SK-N-MC (cell line): ENCODE measurements at regions not wholly inside any gene's neighbourhood (a gene's known extent, or its start where the extent isn't known, plus 50 kb on each side); places are given as distances from the start of the nearest gene placed in this dataset.
A peak's percentile ranks its signal among the peaks of the same experiment; 100 is the strongest.

ENCODE experiments used
- DNase-seq: peaks from one replicate; pipeline ENCODE4 v3.0.0-alpha.2; 2011; ENCODE audit warnings: low read depth, low spot score
- H3K27ac ChIP-seq: fragments of 200-600 bp; sonication (generic); 2 replicates; pipeline ENCODE4 v1.5.1; 2016; ENCODE audit warnings: mixed run types
- H3K36me3 ChIP-seq: fragments of 200-600 bp; sonication (generic); 2 replicates; pipeline ENCODE4 v1.6.1; 2017; ENCODE audit warnings: antibody characterized with exemption, low read length, mixed read lengths; ENCODE audit not compliant: insufficient read depth
- H3K4me3 ChIP-seq: fragments of 200-600 bp; sonication (generic); 2 replicates; pipeline ENCODE4 v1.5.1; 2016
- H3K9ac ChIP-seq: fragments of 200-600 bp; sonication (generic); 2 replicates; pipeline ENCODE4 v1.8.0; 2017; ENCODE audit warnings: mixed run types, mixed read lengths; ENCODE audit not compliant: insufficient read length
- H3K9me3 ChIP-seq: fragments of 200-600 bp; sonication (generic); 2 replicates; pipeline ENCODE4 v1.6.1; 2017; ENCODE audit warnings: low read depth, mild to moderate bottlenecking, antibody characterized with exemption, low read length, moderate library complexity, mixed read lengths
- EZH2 ChIP-seq: fragments of 200-600 bp; sonication (generic); IDR thresholded peaks from one replicate; pipeline ENCODE4 v1.6.1; 2017; ENCODE audit warnings: antibody characterized with exemption
- FOXP2 ChIP-seq: optimal IDR thresholded peaks from 2 replicates; pipeline ENCODE3; 2011; ENCODE audit warnings: mild to moderate bottlenecking, moderate library complexity; ENCODE audit not compliant: insufficient read depth; ENCODE audit errors: extremely low read length, control extremely low read depth
- POLR2AphosphoS5 ChIP-seq: IDR thresholded peaks from 2 replicates; pipeline ENCODE4 v1.6.1; 2012; ENCODE audit warnings: mild to moderate bottlenecking, low read depth, low read length, borderline replicate concordance

GRCh38 chr5:109511980-109512734, 102.4 kb upstream of the PJA2 start:
- H3K4me3 ChIP-seq, result no peak overlapping the region
- TF ChIP-seq FOXP2 (no peak), POLR2AphosphoS5 (no peak), EZH2 (no peak)
- no peak overlapping the region for H3K9ac ChIP-seq
- H3K9me3 ChIP-seq, result no peaks in the 10 kb centered on the region
- no peaks in the 10 kb centered on the region for H3K36me3 ChIP-seq
- DNase-seq, result no peak
- peak overlapping the region; percentile 78 for H3K27ac ChIP-seq

GRCh38 chr5:109506556-109506955, 96.8 kb upstream of the PJA2 start:
- TF ChIP-seq FOXP2 (no peak), EZH2 (no peak)

GRCh38 chr5:109496112-109496511, 86.3 kb upstream of the PJA2 start:
- no peak for DNase-seq
- H3K9ac ChIP-seq, result no peak overlapping the region
- no peak overlapping the region for H3K27ac ChIP-seq
- H3K9me3 ChIP-seq, result no peaks in the 10 kb centered on the region
- no peak overlapping the region for H3K4me3 ChIP-seq
- TF ChIP-seq EZH2 (no peak), FOXP2 (no peak), POLR2AphosphoS5 (no peak)
- H3K36me3 ChIP-seq, result no peaks in the 10 kb centered on the region

More at GRCh38 chr5:109506556-109506955, 96.8 kb upstream of the PJA2 start:
- Histone ChIP-seq H3K27ac (no peak overlapping the region), H3K9me3 (no peaks in the 10 kb centered on the region), H3K4me3 (no peak overlapping the region), H3K9ac (no peak overlapping the region), H3K36me3 (no peaks in the 10 kb centered on the region)
- no peak for DNase-seq

GRCh38 chr5:109487753-109488420, 78.1 kb upstream of the PJA2 start:
- H3K4me3 ChIP-seq, result no peak overlapping the region
- no peaks in the 10 kb centered on the region for H3K36me3 ChIP-seq
- no peak overlapping the region for H3K27ac ChIP-seq
- no peak overlapping the region for H3K9ac ChIP-seq
- DNase-seq, result no peak
- TF ChIP-seq FOXP2, result no peak
- TF ChIP-seq EZH2, result no peak
- no peak for TF ChIP-seq POLR2AphosphoS5
- no peaks in the 10 kb centered on the region for H3K9me3 ChIP-seq

GRCh38 chr5:109486200-109486804, 76.5 kb upstream of the PJA2 start:
- H3K36me3 ChIP-seq, result no peaks in the 10 kb centered on the region
- no peak for DNase-seq
- no peak for TF ChIP-seq FOXP2
- TF ChIP-seq POLR2AphosphoS5, result no peak
- TF ChIP-seq EZH2, result no peak
- H3K9ac ChIP-seq, result no peak overlapping the region
- no peaks in the 10 kb centered on the region for H3K9me3 ChIP-seq
- no peak overlapping the region for H3K4me3 ChIP-seq
- H3K27ac ChIP-seq, result no peak overlapping the region

GRCh38 chr5:109485030-109485429, 75.3 kb upstream of the PJA2 start:
- no peak for TF ChIP-seq POLR2AphosphoS5
- Histone ChIP-seq H3K9ac (no peak overlapping the region), H3K4me3 (no peak overlapping the region), H3K9me3 (no peaks in the 10 kb centered on the region), H3K36me3 (no peaks in the 10 kb centered on the region), H3K27ac (no peak overlapping the region)
- DNase-seq, result no peak

GRCh38 chr5:109484597-109484996, 74.8 kb upstream of the PJA2 start:
- Histone ChIP-seq H3K36me3 (no peaks in the 10 kb centered on the region), H3K9me3 (no peaks in the 10 kb centered on the region), H3K9ac (no peak overlapping the region), H3K4me3 (no peak overlapping the region), H3K27ac (no peak overlapping the region)
- no peak for DNase-seq
- TF ChIP-seq POLR2AphosphoS5, result no peak
- TF ChIP-seq FOXP2, result no peak

GRCh38 chr5:109483395-109483971, 73.7 kb upstream of the PJA2 start:
- Histone ChIP-seq H3K27ac (no peak overlapping the region), H3K9me3 (no peaks in the 10 kb centered on the region), H3K4me3 (no peak overlapping the region), H3K36me3 (no peaks in the 10 kb centered on the region), H3K9ac (no peak overlapping the region)
- no peak for TF ChIP-seq EZH2
- no peak for TF ChIP-seq POLR2AphosphoS5
- no peak for TF ChIP-seq FOXP2
- no peak for DNase-seq
